Panc1 (cell line): ENCODE measurements at regions not wholly inside any gene's neighbourhood (a gene's known extent, or its start where the extent isn't known, plus 50 kb on each side); places are given as distances from the start of the nearest gene placed in this dataset.

Experiments
- CTCF ChIP-seq: fragments of 450-650 bp; IDR thresholded peaks from 2 replicates; pipeline ENCODE4 v1.5.1; 2017; ENCODE audit warnings: mild to moderate bottlenecking
- REST ChIP-seq, 2 experiments: IDR thresholded peaks; 2 replicates each; pipeline ENCODE4 v1.6.1; 2011 to 2012; ENCODE audit warnings: low read depth in 2 of 2, control low read depth in 1 of 2, low read length in 1 of 2, mild to moderate bottlenecking in 1 of 2, moderate library complexity in 1 of 2; ENCODE audit not compliant: insufficient read depth in 1 of 2

DNA sequence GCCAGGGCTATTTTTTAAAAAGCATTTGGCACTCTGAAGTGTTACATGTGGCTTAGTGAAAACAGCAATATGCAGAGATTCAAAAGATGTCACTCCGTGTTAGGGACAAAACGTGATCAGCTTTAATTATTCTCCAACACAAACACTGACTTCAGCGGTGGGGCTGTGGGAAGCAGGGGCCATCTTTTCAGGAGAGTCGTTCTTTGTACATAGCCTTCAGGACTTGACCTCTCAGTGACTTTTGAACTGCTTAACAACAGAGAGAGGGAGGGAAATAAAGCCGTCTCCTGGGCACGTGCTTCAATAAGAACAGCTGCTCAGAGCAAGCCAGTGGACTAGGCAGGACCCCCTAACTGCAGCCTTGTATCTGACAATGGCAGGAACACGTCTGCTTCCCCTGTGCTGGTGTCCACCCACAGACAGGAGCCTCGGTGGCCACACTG lies 95.0 kb upstream of the HDAC4 start:
- no peak for TF ChIP-seq REST (IDR thresholded peaks at IDR 0.05; ENCODE audit: insufficient read depth in 1 of 2, low read depth in 2 of 2, low read length in 1 of 2)
- TF ChIP-seq CTCF: no peak
